Ishikawa (cell line): ENCODE measurements at regions not wholly inside any gene's neighbourhood (a gene's known extent, or its start where the extent isn't known, plus 50 kb on each side); places are given as distances from the start of the nearest gene placed in this dataset.

Source experiments
- CEBPB ChIP-seq: IDR thresholded peaks from 2 replicates; pipeline ENCODE4 v1.6.1; 2012
- CREB1 ChIP-seq: IDR thresholded peaks from 2 replicates; pipeline ENCODE4 v1.6.1; 2012; ENCODE audit warnings: low read depth
- EGR1 ChIP-seq: IDR thresholded peaks from 2 replicates; pipeline ENCODE4 v1.6.1; 2012
- EP300 ChIP-seq: IDR thresholded peaks from 2 replicates; pipeline ENCODE4 v1.6.1; 2012; ENCODE audit warnings: borderline replicate concordance
- FOXM1 ChIP-seq: IDR thresholded peaks from 2 replicates; pipeline ENCODE4 v1.6.1; 2012; ENCODE audit warnings: low read depth, borderline replicate concordance
- MAX ChIP-seq: IDR thresholded peaks from 2 replicates; pipeline ENCODE4 v1.6.1; 2012
- NFIC ChIP-seq: IDR thresholded peaks from 2 replicates; pipeline ENCODE4 v1.6.1; 2012
- RAD21 ChIP-seq: IDR thresholded peaks from 2 replicates; pipeline ENCODE4 v1.6.1; 2012; ENCODE audit warnings: low read depth
- REST ChIP-seq: IDR thresholded peaks from 2 replicates; pipeline ENCODE4 v1.6.1; 2012; ENCODE audit warnings: low read depth, mild to moderate bottlenecking
- TAF1 ChIP-seq: IDR thresholded peaks from 2 replicates; pipeline ENCODE4 v1.6.1; 2012; ENCODE audit warnings: low read depth, mild to moderate bottlenecking
- TCF12 ChIP-seq: IDR thresholded peaks from 2 replicates; pipeline ENCODE4 v1.6.1; 2012; ENCODE audit warnings: low read depth
- TEAD4 ChIP-seq: IDR thresholded peaks from 2 replicates; pipeline ENCODE4 v1.6.1; 2012
- USF1 ChIP-seq: IDR thresholded peaks from 2 replicates; pipeline ENCODE4 v1.6.1; 2012
- YY1 ChIP-seq: IDR thresholded peaks from 2 replicates; pipeline ENCODE4 v1.6.1; 2012; ENCODE audit warnings: low read depth
- ZBTB7A ChIP-seq: IDR thresholded peaks from 2 replicates; pipeline ENCODE4 v1.6.1; 2012; ENCODE audit warnings: low read depth

GRCh38 chr13:47036294-47037008, 139.6 kb upstream of the HTR2A start:
- TF ChIP-seq TEAD4 (peak; percentile 49; the same call in 1 of the 2 replicates), EGR1 (no peak)

- TF ChIP-seq TCF12 (no peak), MAX (no peak), CREB1 (no peak), FOXM1 (no peak), USF1 (no peak), ZBTB7A (no peak), NFIC (no peak), YY1 (no peak), CEBPB (no peak), EP300 (no peak), TEAD4 (no peak), TAF1 (no peak), REST (no peak), EGR1 (no peak), RAD21 (no peak)
Measured at GRCh38 chr13:47033216-47033615, 136.4 kb upstream of the HTR2A start.

- TF ChIP-seq REST, result no peak
- no peak for TF ChIP-seq ZBTB7A
- no peak for TF ChIP-seq USF1
- no peak for TF ChIP-seq FOXM1
Measured at GRCh38 chr13:47027780-47028437, 131.1 kb upstream of the HTR2A start.

GRCh38 chr13:47025791-47026447, 129.1 kb upstream of the HTR2A start:
- TF ChIP-seq NFIC, result no peak
- no peak for TF ChIP-seq CREB1
- no peak for TF ChIP-seq EGR1
- no peak for TF ChIP-seq ZBTB7A
- TF ChIP-seq TCF12, result no peak
- TF ChIP-seq EP300, result no peak
- TF ChIP-seq FOXM1, result no peak

GRCh38 chr13:47019977-47020376, 123.1 kb upstream of the HTR2A start:
- no peak for TF ChIP-seq CEBPB

GRCh38 chr13:47017476-47017875, 120.6 kb upstream of the HTR2A start:
- no peak for TF ChIP-seq REST
- TF ChIP-seq RAD21, result no peak
- TF ChIP-seq CEBPB, result no peak
- TF ChIP-seq USF1, result no peak
- TF ChIP-seq TCF12, result no peak
- TF ChIP-seq CREB1, result no peak
- no peak for TF ChIP-seq FOXM1
- TF ChIP-seq YY1, result no peak
- no peak for TF ChIP-seq MAX
- no peak for TF ChIP-seq ZBTB7A
